Stimulated activated naive CD8-positive, alpha-beta T cell treated with anti-CD3 and anti-CD28 coated beads, Interleukin-15, amount 100 ng/mL, for 72 hours (primary cell): ENCODE measurements at regions not wholly inside any gene's neighbourhood (a gene's known extent, or its start where the extent isn't known, plus 50 kb on each side); places are given as distances from the start of the nearest gene placed in this dataset.
A peak's percentile ranks its signal among the peaks of the same experiment; 100 is the strongest.
"Not testable (repeated sequence)": the region's sequence is repeated elsewhere in the genome, so short reads cannot be mapped to it uniquely, and the experiment has no call there.

Experiments used
- ATAC-seq: fragments of 150-1000 bp; cut with Tn5 transposase; 2 replicates; pipeline ENCODE4 v1.10.0; 2021; ENCODE audit warnings: mild to moderate bottlenecking, moderate library complexity
- DNase-seq, 2 donors: peaks; one replicate each; pipeline ENCODE4 v3.0.0; 2021 to 2022
- H3K27ac Mint-ChIP-seq, 2 donors: one replicate each; pipeline ENCODE4 v1.8.0; 2022; ENCODE audit warnings: mild to moderate bottlenecking in 2 of 2, mixed read lengths in 2 of 2, moderate library complexity in 2 of 2
- H3K27me3 Mint-ChIP-seq: one replicate; pipeline ENCODE4 v1.8.0; 2022; ENCODE audit warnings: mixed read lengths
- H3K4me1 Mint-ChIP-seq: one replicate; pipeline ENCODE4 v1.8.0; 2022; ENCODE audit warnings: mild to moderate bottlenecking, mixed read lengths
- H3K4me3 Mint-ChIP-seq, 2 donors: one replicate each; pipeline ENCODE4 v1.8.0; 2022; ENCODE audit warnings: mild to moderate bottlenecking in 2 of 2, mixed read lengths in 2 of 2, moderate library complexity in 1 of 2
- H3K9me3 Mint-ChIP-seq, 2 donors: one replicate each; pipeline ENCODE4 v1.8.0; 2022; ENCODE audit warnings: mixed read lengths in 2 of 2

- Mint-ChIP-seq H3K27ac (no peak overlapping the region), H3K4me3 (no peak overlapping the region), H3K4me1 (no peaks in the 10 kb centered on the region), H3K27me3 (no peaks in the 10 kb centered on the region), H3K9me3 (no peaks in the 10 kb centered on the region)
- ATAC-seq (no peak), DNase-seq (no peak)
These were observed 406.4 kb downstream of the METTL4 start for GRCh38 chr18:2164644-2165550.

GRCh38 chr18:2166876-2167275 lies 404.4 kb downstream of the METTL4 start:
- H3K27me3 Mint-ChIP-seq, DNase-seq, H3K27ac Mint-ChIP-seq, ATAC-seq, H3K9me3 Mint-ChIP-seq, H3K4me3 Mint-ChIP-seq, H3K4me1 Mint-ChIP-seq: not testable (repeated sequence)

- H3K27me3 Mint-ChIP-seq = no peaks in the 10 kb centered on the region
- H3K4me1 Mint-ChIP-seq = no peaks in the 10 kb centered on the region
- no peak overlapping the region for H3K27ac Mint-ChIP-seq
- no peaks in the 10 kb centered on the region for H3K9me3 Mint-ChIP-seq
- H3K4me3 Mint-ChIP-seq = no peak overlapping the region
- no peak for DNase-seq
- ATAC-seq = no peak
These were observed 403.3 kb downstream of the METTL4 start for GRCh38 chr18:2168022-2168421.

- no peak for ATAC-seq
These were observed 401.6 kb downstream of the METTL4 start for GRCh38 chr18:2169656-2170055.

GRCh38 chr18:2171840-2172625 lies 399.3 kb downstream of the METTL4 start:
- no peaks in the 10 kb centered on the region for H3K4me1 Mint-ChIP-seq
- no peak overlapping the region for H3K4me3 Mint-ChIP-seq
- no peaks in the 10 kb centered on the region for H3K27me3 Mint-ChIP-seq
- ATAC-seq = no peak
- H3K27ac Mint-ChIP-seq = no peak overlapping the region
- no peak for DNase-seq
- no peaks in the 10 kb centered on the region for H3K9me3 Mint-ChIP-seq

More at GRCh38 chr18:2169656-2170055, 401.6 kb downstream of the METTL4 start:
- H3K4me3 Mint-ChIP-seq = no peak overlapping the region
- H3K27me3 Mint-ChIP-seq = no peaks in the 10 kb centered on the region
- DNase-seq = no peak
- no peaks in the 10 kb centered on the region for H3K4me1 Mint-ChIP-seq
- no peak overlapping the region for H3K27ac Mint-ChIP-seq
- no peaks in the 10 kb centered on the region for H3K9me3 Mint-ChIP-seq

- Mint-ChIP-seq H3K27me3 (no peaks in the 10 kb centered on the region), H3K4me1 (no peaks in the 10 kb centered on the region), H3K4me3 (no peak overlapping the region), H3K9me3 (no peaks in the 10 kb centered on the region), H3K27ac (peak overlapping the region in 1 of 2 donors; percentile 11)
- DNase-seq (no peak), ATAC-seq (no peak)
These were observed 398.4 kb downstream of the METTL4 start for GRCh38 chr18:2172881-2173280.

GRCh38 chr18:2173486-2173885 lies 397.8 kb downstream of the METTL4 start:
- no peaks in the 10 kb centered on the region for H3K9me3 Mint-ChIP-seq
- no peak overlapping the region for H3K4me3 Mint-ChIP-seq
- no peak overlapping the region for H3K27ac Mint-ChIP-seq
- no peaks in the 10 kb centered on the region for H3K4me1 Mint-ChIP-seq
- DNase-seq (no peak), ATAC-seq (no peak)
- H3K27me3 Mint-ChIP-seq = no peaks in the 10 kb centered on the region

- H3K27me3 Mint-ChIP-seq = peaks cover 13% of the 10 kb centered on the region
- ATAC-seq = no peak
- no peak for DNase-seq
- no peaks in the 10 kb centered on the region for H3K4me1 Mint-ChIP-seq
- no peaks in the 10 kb centered on the region for H3K9me3 Mint-ChIP-seq
- H3K4me3 Mint-ChIP-seq = no peak overlapping the region
- H3K27ac Mint-ChIP-seq = no peak overlapping the region
These were observed 393.3 kb downstream of the METTL4 start for GRCh38 chr18:2178036-2178435.

GRCh38 chr18:2179498-2180183 lies 391.7 kb downstream of the METTL4 start:
- Mint-ChIP-seq H3K4me3 (no peak overlapping the region), H3K4me1 (no peaks in the 10 kb centered on the region), H3K27ac (no peak overlapping the region), H3K9me3 (no peaks in the 10 kb centered on the region), H3K27me3 (peaks cover 13% of the 10 kb centered on the region)
- no peak for ATAC-seq
- no peak for DNase-seq

- Mint-ChIP-seq H3K27ac (no peak overlapping the region), H3K4me1 (no peaks in the 10 kb centered on the region), H3K9me3 (no peaks in the 10 kb centered on the region), H3K4me3 (no peak overlapping the region), H3K27me3 (peaks cover 13% of the 10 kb centered on the region)
- DNase-seq (no peak), ATAC-seq (no peak)
These were observed 390.7 kb downstream of the METTL4 start for GRCh38 chr18:2180586-2180985.

- ATAC-seq = no peak
- H3K27ac Mint-ChIP-seq = no peak overlapping the region
These were observed 387.9 kb downstream of the METTL4 start for GRCh38 chr18:2183432-2183831.

GRCh38 chr18:2186967-2187366 lies 384.3 kb downstream of the METTL4 start:
- Mint-ChIP-seq H3K9me3 (no peaks in the 10 kb centered on the region), H3K27ac (no peak overlapping the region), H3K4me1 (no peaks in the 10 kb centered on the region), H3K4me3 (no peak overlapping the region), H3K27me3 (no peaks in the 10 kb centered on the region)
- DNase-seq (no peak), ATAC-seq (no peak)

More at GRCh38 chr18:2183432-2183831, 387.9 kb downstream of the METTL4 start:
- Mint-ChIP-seq H3K9me3 (no peaks in the 10 kb centered on the region), H3K4me1 (no peaks in the 10 kb centered on the region), H3K4me3 (no peak overlapping the region), H3K27me3 (peaks cover 13% of the 10 kb centered on the region)
- DNase-seq = no peak

- Mint-ChIP-seq H3K27me3 (no peaks in the 10 kb centered on the region), H3K4me3 (no peak overlapping the region), H3K9me3 (peaks cover 2 to 4% of the 10 kb centered on the region in 2 donors), H3K4me1 (no peaks in the 10 kb centered on the region), H3K27ac (no peak overlapping the region)
- DNase-seq (no peak), ATAC-seq (no peak)
These were observed 383.0 kb downstream of the METTL4 start for GRCh38 chr18:2188258-2188657.

- H3K9me3 Mint-ChIP-seq = peaks cover 4 to 9% of the 10 kb centered on the region in 2 donors
- ATAC-seq = no peak
- H3K27ac Mint-ChIP-seq = no peak overlapping the region
- DNase-seq = no peak
- no peaks in the 10 kb centered on the region for H3K27me3 Mint-ChIP-seq
- no peaks in the 10 kb centered on the region for H3K4me1 Mint-ChIP-seq
- no peak overlapping the region for H3K4me3 Mint-ChIP-seq
These were observed 380.0 kb downstream of the METTL4 start for GRCh38 chr18:2191180-2191790.

- H3K27ac Mint-ChIP-seq = no peak overlapping the region
- H3K4me1 Mint-ChIP-seq = no peaks in the 10 kb centered on the region
- no peaks in the 10 kb centered on the region for H3K27me3 Mint-ChIP-seq
- no peak overlapping the region for H3K4me3 Mint-ChIP-seq
- ATAC-seq = no peak
- no peak for DNase-seq
- peaks cover 4 to 9% of the 10 kb centered on the region in 2 donors for H3K9me3 Mint-ChIP-seq
These were observed 378.7 kb downstream of the METTL4 start for GRCh38 chr18:2192562-2192961.
